Progenitor cell of endocrine pancreas (in vitro differentiated cells): ENCODE measurements at regions not wholly inside any gene's neighbourhood (a gene's known extent, or its start where the extent isn't known, plus 50 kb on each side); places are given as distances from the start of the nearest gene placed in this dataset.

Experiments used
- DNase-seq: peaks from one replicate; pipeline ENCODE4 v3.0.0; 2021; ENCODE audit warnings: low spot score; ENCODE audit not compliant: unreplicated experiment
- H3K27ac Mint-ChIP-seq: 2 replicates; pipeline ENCODE4 v1.8.0; 2021; ENCODE audit warnings: mild to moderate bottlenecking, moderate library complexity, mixed read lengths
- H3K27me3 Mint-ChIP-seq: 2 replicates; pipeline ENCODE4 v1.8.0; 2021; ENCODE audit warnings: mixed read lengths
- H3K36me3 Mint-ChIP-seq: 2 replicates; pipeline ENCODE4 v1.8.0; 2022; ENCODE audit warnings: mixed read lengths; ENCODE audit not compliant: insufficient read depth
- H3K4me1 Mint-ChIP-seq: 2 replicates; pipeline ENCODE4 v1.8.0; 2021; ENCODE audit warnings: low read depth, mixed read lengths
- H3K4me3 Mint-ChIP-seq: 2 replicates; pipeline ENCODE4 v1.8.0; 2021; ENCODE audit warnings: low read depth, mild to moderate bottlenecking, moderate library complexity, mixed read lengths
- H3K9me3 Mint-ChIP-seq: 2 replicates; pipeline ENCODE4 v1.8.0; 2021; ENCODE audit warnings: low read depth, mixed read lengths
- CTCF ChIP-seq: fragments of 200-600 bp; sonication (generic); IDR thresholded peaks from one replicate; pipeline ENCODE4 v1.5.0; 2021; ENCODE audit warnings: antibody characterized with exemption, mild to moderate bottlenecking; ENCODE audit not compliant: unreplicated experiment

- H3K4me1 Mint-ChIP-seq, result peaks cover 9% of the 10 kb centered on the region
Measured at GRCh38 chr11:32316858-32317642, 118.3 kb downstream of the WT1 start.

GRCh38 chr11:32317643-32318042, 117.7 kb downstream of the WT1 start:
- Mint-ChIP-seq H3K4me1 (peaks cover 4% of the 10 kb centered on the region), H3K27ac (no peak overlapping the region), H3K9me3 (no peaks in the 10 kb centered on the region), H3K4me3 (no peak overlapping the region), H3K36me3 (no peaks in the 10 kb centered on the region), H3K27me3 (peaks cover 26% of the 10 kb centered on the region)
- TF ChIP-seq CTCF, result no peak
- no peak for DNase-seq

More at GRCh38 chr11:32316858-32317642, 118.3 kb downstream of the WT1 start:
- Mint-ChIP-seq H3K9me3 (no peaks in the 10 kb centered on the region), H3K36me3 (no peaks in the 10 kb centered on the region), H3K27ac (no peak overlapping the region), H3K27me3 (peaks cover 26% of the 10 kb centered on the region), H3K4me3 (no peak overlapping the region)
- DNase-seq, result no peak
- no peak for TF ChIP-seq CTCF

- Mint-ChIP-seq H3K9me3 (no peaks in the 10 kb centered on the region), H3K4me1 (no peaks in the 10 kb centered on the region), H3K27me3 (peaks cover 27% of the 10 kb centered on the region), H3K27ac (no peak overlapping the region), H3K4me3 (no peak overlapping the region), H3K36me3 (no peaks in the 10 kb centered on the region)
- no peak for DNase-seq
- no peak for TF ChIP-seq CTCF
Measured at GRCh38 chr11:32318071-32319055, 117.0 kb downstream of the WT1 start.

GRCh38 chr11:32323814-32324130, 111.6 kb downstream of the WT1 start:
- no peak for TF ChIP-seq CTCF
- Mint-ChIP-seq H3K27ac (no peak overlapping the region), H3K4me3 (no peak overlapping the region), H3K36me3 (no peaks in the 10 kb centered on the region), H3K9me3 (no peaks in the 10 kb centered on the region), H3K27me3 (peaks cover 28% of the 10 kb centered on the region), H3K4me1 (no peaks in the 10 kb centered on the region)
- no peak for DNase-seq

- no peak for DNase-seq
- Mint-ChIP-seq H3K36me3 (no peaks in the 10 kb centered on the region), H3K4me3 (no peak overlapping the region), H3K4me1 (no peaks in the 10 kb centered on the region), H3K27ac (no peak overlapping the region), H3K9me3 (no peaks in the 10 kb centered on the region), H3K27me3 (peaks cover 24% of the 10 kb centered on the region)
- no peak for TF ChIP-seq CTCF
Measured at GRCh38 chr11:32325187-32325586, 110.2 kb downstream of the WT1 start.
